Ishikawa (cell line): ENCODE measurements at regions not wholly inside any gene's neighbourhood (a gene's known extent, or its start where the extent isn't known, plus 50 kb on each side); places are given as distances from the start of the nearest gene placed in this dataset.

Experiments used
- CEBPB ChIP-seq: IDR thresholded peaks from 2 replicates; pipeline ENCODE4 v1.6.1; 2012
- CREB1 ChIP-seq: IDR thresholded peaks from 2 replicates; pipeline ENCODE4 v1.6.1; 2012; ENCODE audit warnings: low read depth
- EGR1 ChIP-seq: IDR thresholded peaks from 2 replicates; pipeline ENCODE4 v1.6.1; 2012
- EP300 ChIP-seq: IDR thresholded peaks from 2 replicates; pipeline ENCODE4 v1.6.1; 2012; ENCODE audit warnings: borderline replicate concordance
- FOXM1 ChIP-seq: IDR thresholded peaks from 2 replicates; pipeline ENCODE4 v1.6.1; 2012; ENCODE audit warnings: low read depth, borderline replicate concordance
- MAX ChIP-seq: IDR thresholded peaks from 2 replicates; pipeline ENCODE4 v1.6.1; 2012
- NFIC ChIP-seq: IDR thresholded peaks from 2 replicates; pipeline ENCODE4 v1.6.1; 2012
- RAD21 ChIP-seq: IDR thresholded peaks from 2 replicates; pipeline ENCODE4 v1.6.1; 2012; ENCODE audit warnings: low read depth
- TAF1 ChIP-seq: IDR thresholded peaks from 2 replicates; pipeline ENCODE4 v1.6.1; 2012; ENCODE audit warnings: low read depth, mild to moderate bottlenecking
- TCF12 ChIP-seq: IDR thresholded peaks from 2 replicates; pipeline ENCODE4 v1.6.1; 2012; ENCODE audit warnings: low read depth
- TEAD4 ChIP-seq: IDR thresholded peaks from 2 replicates; pipeline ENCODE4 v1.6.1; 2012
- USF1 ChIP-seq: IDR thresholded peaks from 2 replicates; pipeline ENCODE4 v1.6.1; 2012
- YY1 ChIP-seq: IDR thresholded peaks from 2 replicates; pipeline ENCODE4 v1.6.1; 2012; ENCODE audit warnings: low read depth
- ZBTB7A ChIP-seq: IDR thresholded peaks from 2 replicates; pipeline ENCODE4 v1.6.1; 2012; ENCODE audit warnings: low read depth
- TF ChIP-seq, protein P1 (sequence below): IDR thresholded peaks from 2 replicates; pipeline ENCODE4 v1.6.1; 2012; ENCODE audit warnings: low read depth, mild to moderate bottlenecking

DNA sequence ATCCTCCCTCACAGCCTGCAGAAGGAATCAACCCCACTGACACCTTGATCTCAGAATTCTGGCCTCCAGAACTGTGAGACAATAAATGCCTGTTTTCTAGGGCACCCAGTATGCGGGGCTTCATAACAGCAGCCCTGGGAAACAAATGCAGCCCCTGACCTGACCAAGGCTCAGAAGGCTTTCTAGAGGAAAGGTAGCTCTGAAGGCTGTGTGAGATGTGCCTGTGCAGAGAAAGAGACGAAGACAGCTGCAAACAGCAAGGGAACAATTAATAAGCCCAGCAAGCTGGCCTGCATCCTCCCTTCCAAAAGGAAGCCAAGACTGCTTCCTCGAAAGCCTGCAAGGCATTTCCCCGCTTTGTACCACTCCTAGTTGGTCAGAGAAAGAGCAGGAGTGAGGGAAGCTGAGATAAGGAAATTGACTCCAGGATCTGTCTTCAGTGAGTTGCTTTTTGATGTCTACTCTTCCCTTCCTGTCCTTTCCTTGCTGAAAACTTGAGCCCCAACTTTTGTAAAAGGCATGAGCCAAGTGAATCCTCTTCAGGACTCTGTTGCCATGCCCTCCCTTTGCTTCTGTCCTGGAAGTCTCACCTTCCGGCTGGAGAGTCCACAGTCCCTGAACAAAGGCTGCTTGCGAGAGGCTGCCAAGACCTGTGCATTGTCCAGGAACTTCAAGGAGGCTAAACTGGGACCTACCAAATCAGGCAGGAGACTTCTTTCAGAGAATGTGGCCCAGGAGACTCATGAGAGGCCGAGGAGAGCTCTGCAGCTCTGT lies 71.2 kb upstream of the ARID5B start:
- TF ChIP-seq CEBPB (no peak), TCF12 (no peak), EGR1 (no peak), FOXM1 (no peak), RAD21 (no peak)

GRCh38 chr10:61830846-61831273 lies 70.6 kb upstream of the ARID5B start:
- TF ChIP-seq ZBTB7A (no peak), RAD21 (no peak), EGR1 (no peak), USF1 (no peak), YY1 (no peak), MAX (no peak)
- TF ChIP-seq, protein P1, sequence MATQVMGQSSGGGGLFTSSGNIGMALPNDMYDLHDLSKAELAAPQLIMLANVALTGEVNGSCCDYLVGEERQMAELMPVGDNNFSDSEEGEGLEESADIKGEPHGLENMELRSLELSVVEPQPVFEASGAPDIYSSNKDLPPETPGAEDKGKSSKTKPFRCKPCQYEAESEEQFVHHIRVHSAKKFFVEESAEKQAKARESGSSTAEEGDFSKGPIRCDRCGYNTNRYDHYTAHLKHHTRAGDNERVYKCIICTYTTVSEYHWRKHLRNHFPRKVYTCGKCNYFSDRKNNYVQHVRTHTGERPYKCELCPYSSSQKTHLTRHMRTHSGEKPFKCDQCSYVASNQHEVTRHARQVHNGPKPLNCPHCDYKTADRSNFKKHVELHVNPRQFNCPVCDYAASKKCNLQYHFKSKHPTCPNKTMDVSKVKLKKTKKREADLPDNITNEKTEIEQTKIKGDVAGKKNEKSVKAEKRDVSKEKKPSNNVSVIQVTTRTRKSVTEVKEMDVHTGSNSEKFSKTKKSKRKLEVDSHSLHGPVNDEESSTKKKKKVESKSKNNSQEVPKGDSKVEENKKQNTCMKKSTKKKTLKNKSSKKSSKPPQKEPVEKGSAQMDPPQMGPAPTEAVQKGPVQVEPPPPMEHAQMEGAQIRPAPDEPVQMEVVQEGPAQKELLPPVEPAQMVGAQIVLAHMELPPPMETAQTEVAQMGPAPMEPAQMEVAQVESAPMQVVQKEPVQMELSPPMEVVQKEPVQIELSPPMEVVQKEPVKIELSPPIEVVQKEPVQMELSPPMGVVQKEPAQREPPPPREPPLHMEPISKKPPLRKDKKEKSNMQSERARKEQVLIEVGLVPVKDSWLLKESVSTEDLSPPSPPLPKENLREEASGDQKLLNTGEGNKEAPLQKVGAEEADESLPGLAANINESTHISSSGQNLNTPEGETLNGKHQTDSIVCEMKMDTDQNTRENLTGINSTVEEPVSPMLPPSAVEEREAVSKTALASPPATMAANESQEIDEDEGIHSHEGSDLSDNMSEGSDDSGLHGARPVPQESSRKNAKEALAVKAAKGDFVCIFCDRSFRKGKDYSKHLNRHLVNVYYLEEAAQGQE: no peak

- TF ChIP-seq TCF12 (no peak), CEBPB (no peak), TAF1 (no peak), USF1 (no peak), EP300 (no peak), YY1 (no peak), ZBTB7A (no peak), MAX (no peak), EGR1 (no peak), RAD21 (no peak), FOXM1 (no peak), CREB1 (no peak), TEAD4 (no peak), NFIC (no peak)
- TF ChIP-seq, protein P1: no peak
Observed at GRCh38 chr10:61832866-61833481, 68.5 kb upstream of the ARID5B start.

DNA sequence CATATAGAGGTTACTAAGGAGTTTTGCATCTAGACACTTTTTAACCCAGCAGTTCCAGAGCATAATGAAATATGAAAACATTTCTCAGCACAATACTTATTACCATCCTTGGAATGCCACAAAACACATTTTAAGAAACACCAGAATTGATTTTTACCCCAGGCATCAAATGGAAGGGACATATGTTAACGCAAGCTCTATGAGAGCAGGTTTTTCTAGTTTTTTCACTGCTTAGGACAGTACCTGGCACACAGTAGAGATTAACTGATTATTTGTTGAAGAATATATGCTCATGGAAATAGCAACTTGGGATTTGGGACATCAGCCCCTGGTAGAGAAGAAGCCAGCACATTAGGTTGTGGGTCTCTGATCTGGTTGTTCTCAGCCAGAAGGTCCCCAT lies 67.0 kb upstream of the ARID5B start:
- no peak for TF ChIP-seq NFIC
- TF ChIP-seq, protein P1: no peak
- TF ChIP-seq TEAD4: no peak
- TF ChIP-seq TAF1: no peak
- no peak for TF ChIP-seq RAD21
